ENCODE measurements at regions not wholly inside any gene's neighbourhood (a gene's known extent, or its start where the extent isn't known, plus 50 kb on each side); places are given as distances from the start of the nearest gene placed in this dataset.

DNA sequence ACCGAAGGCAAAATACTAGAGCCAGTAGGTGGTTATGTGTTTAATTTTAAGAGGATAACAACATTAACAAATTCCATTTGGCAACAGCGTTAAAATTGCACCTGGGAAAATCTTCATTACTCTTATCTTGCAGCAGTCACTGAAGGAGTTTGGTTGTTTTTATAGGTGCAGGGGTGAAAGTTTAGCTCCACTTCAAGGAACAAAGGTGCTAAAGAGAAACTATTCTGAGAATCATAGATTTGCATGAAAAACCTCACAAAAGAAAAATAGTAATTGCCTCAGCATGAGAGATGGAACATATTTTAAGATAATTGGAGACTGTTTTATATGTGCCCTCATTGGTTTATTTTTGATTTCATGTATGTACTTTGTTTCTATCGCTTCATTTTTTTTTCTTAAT, 444.4 kb downstream of the UTRN start:
- Histone ChIP-seq H3K27me3 (replicated peaks; ENCODE audit: control insufficient read depth, insufficient read depth, low read length, poor library complexity, severe bottlenecking) (no peaks in the 10 kb centered on the region), H3K36me3 (ENCODE audit: control insufficient read depth, insufficient read depth, low read length) (peaks cover 20% of the 10 kb centered on the region), H3K9me3 (ENCODE audit: control insufficient read depth, low read length) (no peaks in the 10 kb centered on the region), H3K4me1 (ENCODE audit: control insufficient read depth, insufficient read depth, low read length, poor library complexity, severe bottlenecking) (no peaks in the 10 kb centered on the region), H3K27ac (ENCODE audit: insufficient read depth, low read length, poor library complexity, severe bottlenecking) (no peak overlapping the region), H3K4me3 (ENCODE audit: insufficient read depth, low read depth, low read length, poor library complexity, severe bottlenecking) (no peak overlapping the region)
- no peak for DNase-seq

DNA sequence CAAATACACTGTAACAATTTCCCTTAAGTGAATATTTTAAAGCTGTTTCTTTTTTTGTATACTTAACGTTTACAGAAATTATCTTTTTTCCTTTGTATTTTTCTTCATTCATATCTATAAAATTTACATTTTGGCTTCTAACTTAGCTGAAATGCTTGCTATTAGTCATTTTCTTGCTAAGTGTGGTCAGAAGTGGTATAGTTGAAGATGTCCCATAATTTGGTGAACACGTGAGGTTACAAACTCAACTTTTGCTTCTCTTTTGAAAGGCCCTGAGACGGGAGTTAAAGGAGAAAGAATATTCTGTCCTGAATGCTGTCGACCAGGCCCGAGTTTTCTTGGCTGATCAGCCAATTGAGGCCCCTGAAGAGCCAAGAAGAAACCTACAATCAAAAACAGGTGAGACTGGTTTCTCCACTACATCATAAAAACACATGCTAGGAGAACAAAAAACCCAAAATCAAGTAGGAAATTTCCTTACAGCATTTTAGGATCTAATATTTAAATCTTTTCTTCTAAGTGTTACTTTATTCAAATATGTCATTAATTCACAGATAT, 445.0 kb downstream of the UTRN start:
- peaks cover 20% of the 10 kb centered on the region for H3K36me3 ChIP-seq (ENCODE audit: control insufficient read depth, insufficient read depth, low read length)
- no peak for DNase-seq
- no peaks in the 10 kb centered on the region for H3K27me3 ChIP-seq (replicated peaks; ENCODE audit: control insufficient read depth, insufficient read depth, low read length, poor library complexity, severe bottlenecking)
- no peak overlapping the region for H3K27ac ChIP-seq (ENCODE audit: insufficient read depth, low read length, poor library complexity, severe bottlenecking)
- no peaks in the 10 kb centered on the region for H3K4me1 ChIP-seq (ENCODE audit: control insufficient read depth, insufficient read depth, low read length, poor library complexity, severe bottlenecking)
- H3K4me3 ChIP-seq (ENCODE audit: insufficient read depth, low read depth, low read length, poor library complexity, severe bottlenecking), result no peak overlapping the region
- no peaks in the 10 kb centered on the region for H3K9me3 ChIP-seq (ENCODE audit: control insufficient read depth, low read length)

DNA sequence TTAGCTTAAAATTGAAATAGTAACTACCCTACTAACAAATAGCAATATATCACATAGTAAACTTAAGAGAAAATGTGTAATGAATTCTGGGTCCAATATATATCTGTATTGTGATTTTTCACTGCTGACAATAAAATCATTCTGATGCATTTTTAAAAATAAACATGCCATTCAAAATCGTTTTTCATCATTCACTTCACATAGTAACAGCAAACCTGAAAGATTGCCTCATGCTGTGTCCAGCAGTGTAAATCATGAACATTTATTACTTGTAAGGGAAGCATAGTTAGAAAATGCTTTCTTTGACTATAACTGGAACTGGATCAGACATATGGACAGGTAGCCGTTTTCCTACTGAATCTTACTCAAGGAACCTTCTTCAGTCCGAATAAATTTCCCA, 446.1 kb downstream of the UTRN start:
- no peak overlapping the region for H3K27ac ChIP-seq (ENCODE audit: insufficient read depth, low read length, poor library complexity, severe bottlenecking)
- H3K4me3 ChIP-seq (ENCODE audit: insufficient read depth, low read depth, low read length, poor library complexity, severe bottlenecking), result no peak overlapping the region
- no peak for DNase-seq
- H3K4me1 ChIP-seq (ENCODE audit: control insufficient read depth, insufficient read depth, low read length, poor library complexity, severe bottlenecking), result no peaks in the 10 kb centered on the region
- no peaks in the 10 kb centered on the region for H3K9me3 ChIP-seq (ENCODE audit: control insufficient read depth, low read length)
- H3K36me3 ChIP-seq (ENCODE audit: control insufficient read depth, insufficient read depth, low read length), result peaks cover 20% of the 10 kb centered on the region
- no peaks in the 10 kb centered on the region for H3K27me3 ChIP-seq (replicated peaks; ENCODE audit: control insufficient read depth, insufficient read depth, low read length, poor library complexity, severe bottlenecking)

DNA sequence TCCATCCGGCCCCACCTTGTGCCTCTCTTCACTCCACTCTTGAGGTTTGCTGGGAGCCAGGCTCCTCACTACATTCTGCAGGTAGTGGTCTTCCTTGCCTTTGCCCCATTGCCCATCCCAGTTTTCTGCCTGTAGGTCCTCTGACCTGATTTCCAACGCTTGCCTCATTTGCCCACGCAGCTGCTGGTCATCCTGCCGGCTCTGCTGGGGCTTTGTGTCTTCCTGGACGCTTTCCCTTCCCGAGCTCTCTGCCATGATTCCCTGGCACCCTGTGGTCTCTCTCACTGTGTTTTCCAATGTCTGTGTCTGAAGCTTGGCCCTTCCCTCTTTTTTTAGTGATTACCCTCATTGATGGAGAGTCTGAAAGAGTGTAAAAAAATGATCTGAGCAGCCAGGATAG, 451.6 kb downstream of the UTRN start:
- no peak for DNase-seq
- H3K4me1 ChIP-seq (ENCODE audit: control insufficient read depth, insufficient read depth, low read length, poor library complexity, severe bottlenecking), result no peaks in the 10 kb centered on the region
- H3K27ac ChIP-seq (ENCODE audit: insufficient read depth, low read length, poor library complexity, severe bottlenecking), result no peak overlapping the region
- no peaks in the 10 kb centered on the region for H3K9me3 ChIP-seq (ENCODE audit: control insufficient read depth, low read length)
- H3K36me3 ChIP-seq (ENCODE audit: control insufficient read depth, insufficient read depth, low read length), result peaks cover 14% of the 10 kb centered on the region
- H3K27me3 ChIP-seq (replicated peaks; ENCODE audit: control insufficient read depth, insufficient read depth, low read length, poor library complexity, severe bottlenecking), result no peaks in the 10 kb centered on the region
- no peak overlapping the region for H3K4me3 ChIP-seq (ENCODE audit: insufficient read depth, low read depth, low read length, poor library complexity, severe bottlenecking)

DNA sequence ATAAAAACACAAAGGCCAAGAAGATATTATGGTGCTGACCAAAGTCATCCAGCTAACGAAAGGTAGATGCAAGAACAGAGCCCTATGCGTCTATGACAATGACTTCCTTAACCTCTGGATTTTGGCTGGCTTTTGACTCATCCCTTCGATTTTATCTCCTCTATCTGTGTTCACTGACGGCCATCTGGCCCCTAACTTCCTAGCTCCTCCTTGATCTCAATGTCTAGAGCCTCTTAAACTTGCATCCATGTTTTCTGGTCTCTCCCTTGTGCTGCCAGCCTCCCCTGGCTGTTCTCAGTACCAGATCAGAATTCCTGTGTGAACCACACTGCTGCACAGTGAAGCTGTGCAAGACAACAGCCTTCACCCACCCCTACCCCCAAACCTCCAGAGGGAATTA, 452.9 kb downstream of the UTRN start:
- no peaks in the 10 kb centered on the region for H3K9me3 ChIP-seq (ENCODE audit: control insufficient read depth, low read length)
- H3K36me3 ChIP-seq (ENCODE audit: control insufficient read depth, insufficient read depth, low read length), result peaks cover 7% of the 10 kb centered on the region
- no peak for DNase-seq
- H3K4me1 ChIP-seq (ENCODE audit: control insufficient read depth, insufficient read depth, low read length, poor library complexity, severe bottlenecking), result no peaks in the 10 kb centered on the region
- no peaks in the 10 kb centered on the region for H3K27me3 ChIP-seq (replicated peaks; ENCODE audit: control insufficient read depth, insufficient read depth, low read length, poor library complexity, severe bottlenecking)
- H3K4me3 ChIP-seq (ENCODE audit: insufficient read depth, low read depth, low read length, poor library complexity, severe bottlenecking), result no peak overlapping the region
- H3K27ac ChIP-seq (ENCODE audit: insufficient read depth, low read length, poor library complexity, severe bottlenecking), result no peak overlapping the region

DNA sequence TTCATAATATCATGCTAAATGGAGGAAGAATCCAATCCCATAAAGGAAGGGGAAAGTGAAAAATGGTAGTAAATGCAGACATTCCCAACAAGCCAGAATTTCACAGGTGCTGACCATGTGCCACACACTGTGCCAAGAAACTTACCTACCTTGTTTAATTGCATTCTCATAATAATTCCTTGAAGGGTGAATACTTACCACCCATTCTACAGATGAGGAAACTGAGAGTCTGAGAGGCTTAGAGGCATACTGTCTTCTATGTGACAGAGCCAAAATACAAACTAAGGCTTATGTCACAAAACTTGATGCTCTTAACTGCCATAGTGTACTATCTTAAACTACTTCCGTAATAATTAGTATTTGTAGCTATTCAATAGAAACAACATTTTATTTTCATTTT, 454.7 kb downstream of the UTRN start:
- no peak overlapping the region for H3K4me3 ChIP-seq (ENCODE audit: insufficient read depth, low read depth, low read length, poor library complexity, severe bottlenecking)
- DNase-seq, result no peak
- no peaks in the 10 kb centered on the region for H3K9me3 ChIP-seq (ENCODE audit: control insufficient read depth, low read length)
- no peaks in the 10 kb centered on the region for H3K27me3 ChIP-seq (replicated peaks; ENCODE audit: control insufficient read depth, insufficient read depth, low read length, poor library complexity, severe bottlenecking)
- H3K4me1 ChIP-seq (ENCODE audit: control insufficient read depth, insufficient read depth, low read length, poor library complexity, severe bottlenecking), result no peaks in the 10 kb centered on the region
- H3K27ac ChIP-seq (ENCODE audit: insufficient read depth, low read length, poor library complexity, severe bottlenecking), result no peak overlapping the region
- H3K36me3 ChIP-seq (ENCODE audit: control insufficient read depth, insufficient read depth, low read length), result no peaks in the 10 kb centered on the region

DNA sequence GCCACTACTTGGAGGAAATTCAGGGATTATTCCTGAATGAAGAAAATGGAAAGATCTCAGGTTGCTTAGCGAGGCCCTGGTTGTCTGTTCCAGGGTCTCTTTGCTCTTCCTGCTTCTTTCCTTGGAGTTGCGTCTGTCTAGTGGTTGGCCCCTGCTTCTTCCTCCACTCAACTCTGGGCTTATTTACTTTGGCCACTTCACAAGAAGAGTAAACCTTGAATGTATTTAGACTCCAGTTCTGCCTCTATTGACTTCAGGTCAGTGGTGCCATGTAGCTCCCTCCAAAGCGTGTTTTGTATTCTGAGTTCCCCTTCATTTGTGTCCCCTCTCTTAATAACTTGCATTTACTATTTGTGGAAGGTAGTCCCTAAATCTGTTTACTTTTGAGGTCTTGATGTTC, 456.5 kb downstream of the UTRN start:
- no peak for DNase-seq
- Histone ChIP-seq H3K27me3 (replicated peaks; ENCODE audit: control insufficient read depth, insufficient read depth, low read length, poor library complexity, severe bottlenecking) (no peaks in the 10 kb centered on the region), H3K27ac (ENCODE audit: insufficient read depth, low read length, poor library complexity, severe bottlenecking) (no peak overlapping the region), H3K4me3 (ENCODE audit: insufficient read depth, low read depth, low read length, poor library complexity, severe bottlenecking) (no peak overlapping the region), H3K9me3 (ENCODE audit: control insufficient read depth, low read length) (no peaks in the 10 kb centered on the region), H3K4me1 (ENCODE audit: control insufficient read depth, insufficient read depth, low read length, poor library complexity, severe bottlenecking) (no peaks in the 10 kb centered on the region), H3K36me3 (ENCODE audit: control insufficient read depth, insufficient read depth, low read length) (no peaks in the 10 kb centered on the region)

DNA sequence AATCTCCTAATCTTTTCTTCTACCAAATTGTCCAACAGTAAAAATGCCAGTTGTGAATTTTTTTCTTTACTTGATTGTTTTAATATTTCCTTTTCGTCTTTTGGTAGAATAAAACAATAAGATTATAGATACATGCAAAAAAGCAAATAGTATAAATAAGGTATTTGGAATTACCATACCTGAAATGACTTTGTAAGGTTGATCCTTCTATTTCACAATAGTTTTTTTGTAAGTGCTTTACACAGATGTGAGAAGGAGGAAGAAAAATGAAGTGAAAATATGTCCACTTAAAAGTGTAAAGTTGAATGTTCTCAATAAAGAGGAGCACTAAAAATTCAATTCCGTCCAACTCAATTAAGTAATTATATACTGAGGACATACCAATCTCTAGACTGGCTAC, 457.6 kb downstream of the UTRN start:
- no peak overlapping the region for H3K27ac ChIP-seq (ENCODE audit: insufficient read depth, low read length, poor library complexity, severe bottlenecking)

DNA sequence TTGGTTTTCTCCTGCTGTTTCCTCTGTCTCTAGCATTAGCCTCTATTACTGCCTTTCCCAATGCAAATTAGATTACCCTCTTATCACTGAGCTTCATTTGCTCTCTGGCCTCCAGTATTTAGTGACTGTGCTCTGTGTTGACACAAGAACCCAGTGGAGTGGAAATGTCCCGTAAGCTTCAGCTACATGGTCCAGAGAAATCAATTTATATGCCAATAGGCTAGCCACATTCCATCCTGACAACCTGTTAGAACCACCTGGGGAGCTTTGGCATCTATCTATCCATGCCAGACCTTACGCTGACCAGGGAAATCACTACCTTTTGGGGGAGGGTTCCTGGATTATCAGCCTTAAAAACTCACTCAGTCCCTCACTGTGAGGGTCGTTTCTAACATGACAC, 459.6 kb downstream of the UTRN start:
- H3K27me3 ChIP-seq (replicated peaks; ENCODE audit: control insufficient read depth, insufficient read depth, low read length, poor library complexity, severe bottlenecking), result no peaks in the 10 kb centered on the region
- no peak overlapping the region for H3K4me3 ChIP-seq (ENCODE audit: insufficient read depth, low read depth, low read length, poor library complexity, severe bottlenecking)
- no peaks in the 10 kb centered on the region for H3K9me3 ChIP-seq (ENCODE audit: control insufficient read depth, low read length)
- no peak overlapping the region for H3K27ac ChIP-seq (ENCODE audit: insufficient read depth, low read length, poor library complexity, severe bottlenecking)
- DNase-seq, result no peak
- H3K4me1 ChIP-seq (ENCODE audit: control insufficient read depth, insufficient read depth, low read length, poor library complexity, severe bottlenecking), result no peaks in the 10 kb centered on the region
- H3K36me3 ChIP-seq (ENCODE audit: control insufficient read depth, insufficient read depth, low read length), result peaks cover 5% of the 10 kb centered on the region

More for the DNA sequence above, 457.6 kb downstream of the UTRN start:
- no peaks in the 10 kb centered on the region for H3K27me3 ChIP-seq (replicated peaks; ENCODE audit: control insufficient read depth, insufficient read depth, low read length, poor library complexity, severe bottlenecking)
- no peak for DNase-seq
- no peak overlapping the region for H3K4me3 ChIP-seq (ENCODE audit: insufficient read depth, low read depth, low read length, poor library complexity, severe bottlenecking)
- no peaks in the 10 kb centered on the region for H3K4me1 ChIP-seq (ENCODE audit: control insufficient read depth, insufficient read depth, low read length, poor library complexity, severe bottlenecking)
- H3K9me3 ChIP-seq (ENCODE audit: control insufficient read depth, low read length), result no peaks in the 10 kb centered on the region
- no peaks in the 10 kb centered on the region for H3K36me3 ChIP-seq (ENCODE audit: control insufficient read depth, insufficient read depth, low read length)

DNA sequence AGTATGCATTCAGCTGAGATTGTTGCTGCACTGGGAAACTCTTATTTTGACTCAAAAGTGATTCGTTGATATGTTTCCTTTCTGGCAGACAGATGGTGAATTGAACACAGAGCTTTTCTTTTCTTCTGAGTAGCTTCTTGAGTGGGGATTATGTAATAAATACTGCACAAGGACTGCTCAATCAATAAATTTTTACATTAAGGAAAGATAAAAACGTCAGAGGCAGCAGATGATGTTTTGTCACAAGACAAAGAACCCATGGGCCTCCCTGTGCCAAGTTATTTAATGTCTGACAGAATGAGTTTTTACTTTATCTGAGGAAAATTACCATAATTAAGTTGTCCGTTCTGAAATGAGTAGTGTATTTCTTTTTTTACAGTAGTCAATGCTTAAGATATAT, 460.3 kb downstream of the UTRN start:
- DNase-seq, result no peak
- H3K4me1 ChIP-seq (ENCODE audit: control insufficient read depth, insufficient read depth, low read length, poor library complexity, severe bottlenecking), result no peaks in the 10 kb centered on the region
- H3K9me3 ChIP-seq (ENCODE audit: control insufficient read depth, low read length), result no peaks in the 10 kb centered on the region
- no peak overlapping the region for H3K4me3 ChIP-seq (ENCODE audit: insufficient read depth, low read depth, low read length, poor library complexity, severe bottlenecking)
- H3K36me3 ChIP-seq (ENCODE audit: control insufficient read depth, insufficient read depth, low read length), result peaks cover 5% of the 10 kb centered on the region
- no peak overlapping the region for H3K27ac ChIP-seq (ENCODE audit: insufficient read depth, low read length, poor library complexity, severe bottlenecking)
- H3K27me3 ChIP-seq (replicated peaks; ENCODE audit: control insufficient read depth, insufficient read depth, low read length, poor library complexity, severe bottlenecking), result no peaks in the 10 kb centered on the region

Data from effector memory CD4-positive, alpha-beta T cell (primary cell).